ENCODE measurements at regions not wholly inside any gene's neighbourhood (a gene's known extent, or its start where the extent isn't known, plus 50 kb on each side); places are given as distances from the start of the nearest gene placed in this dataset.

GRCh38 chr5:106525438-106525837 lies 1145.3 kb downstream of the EFNA5 start:
- no peak overlapping the region for H3K27ac ChIP-seq (ENCODE audit: low read depth, low read length)
- H3K4me1 ChIP-seq (ENCODE audit: control insufficient read depth in 3 of 3, insufficient read depth in 3 of 3, low read length in 3 of 3), result no peaks in the 10 kb centered on the region
- H3K9ac ChIP-seq (ENCODE audit: low read depth in 1 of 3, low read length in 3 of 3), result no peak overlapping the region
- H3K27me3 ChIP-seq (ENCODE audit: control insufficient read depth in 3 of 3, insufficient read depth in 3 of 3, low read length in 3 of 3), result no peaks in the 10 kb centered on the region
- no peaks in the 10 kb centered on the region for H3K36me3 ChIP-seq (ENCODE audit: control insufficient read depth in 3 of 3, insufficient read depth in 3 of 3, low read length in 3 of 3)
- H3K9me3 ChIP-seq (ENCODE audit: control insufficient read depth in 3 of 3, low read length in 3 of 3), result no peaks in the 10 kb centered on the region
- H3K4me3 ChIP-seq (ENCODE audit: low read length in 3 of 3), result no peak overlapping the region

GRCh38 chr5:106523852-106524251 lies 1146.9 kb downstream of the EFNA5 start:
- Histone ChIP-seq H3K27me3 (ENCODE audit: control insufficient read depth in 3 of 3, insufficient read depth in 3 of 3, low read length in 3 of 3) (no peaks in the 10 kb centered on the region), H3K36me3 (ENCODE audit: control insufficient read depth in 3 of 3, insufficient read depth in 3 of 3, low read length in 3 of 3) (no peaks in the 10 kb centered on the region), H3K4me1 (ENCODE audit: control insufficient read depth in 3 of 3, insufficient read depth in 3 of 3, low read length in 3 of 3) (no peaks in the 10 kb centered on the region), H3K9ac (ENCODE audit: low read depth in 1 of 3, low read length in 3 of 3) (no peak overlapping the region), H3K9me3 (ENCODE audit: control insufficient read depth in 3 of 3, low read length in 3 of 3) (no peaks in the 10 kb centered on the region), H3K27ac (ENCODE audit: low read depth, low read length) (no peak overlapping the region), H3K4me3 (ENCODE audit: low read length in 3 of 3) (no peak overlapping the region)

- no peaks in the 10 kb centered on the region for H3K36me3 ChIP-seq (ENCODE audit: control insufficient read depth in 3 of 3, insufficient read depth in 3 of 3, low read length in 3 of 3)
- no peak overlapping the region for H3K9ac ChIP-seq (ENCODE audit: low read depth in 1 of 3, low read length in 3 of 3)
- no peaks in the 10 kb centered on the region for H3K4me1 ChIP-seq (ENCODE audit: control insufficient read depth in 3 of 3, insufficient read depth in 3 of 3, low read length in 3 of 3)
- no peak overlapping the region for H3K27ac ChIP-seq (ENCODE audit: low read depth, low read length)
- no peak overlapping the region for H3K4me3 ChIP-seq (ENCODE audit: low read length in 3 of 3)
- H3K9me3 ChIP-seq (ENCODE audit: control insufficient read depth in 3 of 3, low read length in 3 of 3), result no peaks in the 10 kb centered on the region
- no peaks in the 10 kb centered on the region for H3K27me3 ChIP-seq (ENCODE audit: control insufficient read depth in 3 of 3, insufficient read depth in 3 of 3, low read length in 3 of 3)
Measured at GRCh38 chr5:106522296-106522695, 1148.4 kb downstream of the EFNA5 start.

GRCh38 chr5:106521701-106522100 lies 1149.0 kb downstream of the EFNA5 start:
- Histone ChIP-seq H3K4me1 (ENCODE audit: control insufficient read depth in 3 of 3, insufficient read depth in 3 of 3, low read length in 3 of 3) (no peaks in the 10 kb centered on the region), H3K27me3 (ENCODE audit: control insufficient read depth in 3 of 3, insufficient read depth in 3 of 3, low read length in 3 of 3) (no peaks in the 10 kb centered on the region), H3K4me3 (ENCODE audit: low read length in 3 of 3) (no peak overlapping the region), H3K9me3 (ENCODE audit: control insufficient read depth in 3 of 3, low read length in 3 of 3) (no peaks in the 10 kb centered on the region), H3K27ac (ENCODE audit: low read depth, low read length) (no peak overlapping the region), H3K36me3 (ENCODE audit: control insufficient read depth in 3 of 3, insufficient read depth in 3 of 3, low read length in 3 of 3) (no peaks in the 10 kb centered on the region), H3K9ac (ENCODE audit: low read depth in 1 of 3, low read length in 3 of 3) (no peak overlapping the region)

DNA sequence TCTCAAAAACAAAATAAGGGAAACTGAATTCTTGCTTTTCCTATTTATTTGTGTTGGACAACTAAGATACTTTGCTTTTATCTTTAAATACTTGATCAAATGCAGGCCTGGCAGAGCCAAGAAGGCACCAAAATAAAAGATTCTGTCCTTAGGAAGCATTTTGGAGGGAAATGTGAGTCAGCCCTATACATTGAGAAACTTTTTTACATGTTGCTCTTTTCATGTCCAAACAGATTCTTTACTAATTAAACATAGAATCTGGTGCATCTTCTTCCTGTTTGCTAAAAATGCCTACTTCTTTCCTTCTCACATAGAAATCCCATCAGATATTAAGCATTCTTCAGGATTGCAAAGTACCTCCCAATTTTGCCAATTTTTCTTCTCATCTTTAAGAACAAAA lies 1160.4 kb downstream of the EFNA5 start:
- Histone ChIP-seq H3K4me3 (ENCODE audit: low read length in 3 of 3) (no peak overlapping the region), H3K4me1 (ENCODE audit: control insufficient read depth in 3 of 3, insufficient read depth in 3 of 3, low read length in 3 of 3) (no peaks in the 10 kb centered on the region), H3K27ac (ENCODE audit: low read depth, low read length) (no peak overlapping the region), H3K9ac (ENCODE audit: low read depth in 1 of 3, low read length in 3 of 3) (no peak overlapping the region), H3K36me3 (ENCODE audit: control insufficient read depth in 3 of 3, insufficient read depth in 3 of 3, low read length in 3 of 3) (no peaks in the 10 kb centered on the region), H3K27me3 (ENCODE audit: control insufficient read depth in 3 of 3, insufficient read depth in 3 of 3, low read length in 3 of 3) (no peaks in the 10 kb centered on the region), H3K9me3 (ENCODE audit: control insufficient read depth in 3 of 3, low read length in 3 of 3) (no peaks in the 10 kb centered on the region)

- no peak overlapping the region for H3K4me3 ChIP-seq (ENCODE audit: low read length in 3 of 3)
- no peaks in the 10 kb centered on the region for H3K9me3 ChIP-seq (ENCODE audit: control insufficient read depth in 3 of 3, low read length in 3 of 3)
Measured at GRCh38 chr5:106508894-106509293, 1161.8 kb downstream of the EFNA5 start.

DNA sequence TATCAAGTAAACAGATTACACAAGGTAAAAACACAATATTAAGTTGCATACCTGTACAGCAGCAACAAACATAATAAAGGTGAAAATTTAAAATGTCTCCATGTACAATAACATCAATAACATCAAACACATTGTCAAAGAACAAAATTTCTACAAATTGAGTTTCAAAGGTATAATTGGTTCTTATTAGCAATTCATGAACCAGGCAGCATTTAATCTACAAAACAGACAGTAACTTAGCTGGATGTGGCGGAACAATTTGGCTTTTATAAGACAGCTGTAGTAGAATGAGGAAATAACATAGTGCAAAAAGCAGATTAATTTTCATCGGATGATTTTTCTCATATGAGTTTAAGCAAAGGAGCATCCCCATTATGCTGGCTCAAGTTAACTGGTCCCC lies 1176.8 kb downstream of the EFNA5 start:
- Histone ChIP-seq H3K9ac (ENCODE audit: low read depth in 1 of 3, low read length in 3 of 3) (no peak overlapping the region), H3K27me3 (ENCODE audit: control insufficient read depth in 3 of 3, insufficient read depth in 3 of 3, low read length in 3 of 3) (no peaks in the 10 kb centered on the region), H3K9me3 (ENCODE audit: control insufficient read depth in 3 of 3, low read length in 3 of 3) (peaks cover 0 to 3% (median 0%) of the 10 kb centered on the region in 3 donors), H3K4me1 (ENCODE audit: control insufficient read depth in 3 of 3, insufficient read depth in 3 of 3, low read length in 3 of 3) (no peaks in the 10 kb centered on the region), H3K4me3 (ENCODE audit: low read length in 3 of 3) (no peak overlapping the region), H3K36me3 (ENCODE audit: control insufficient read depth in 3 of 3, insufficient read depth in 3 of 3, low read length in 3 of 3) (no peaks in the 10 kb centered on the region), H3K27ac (ENCODE audit: low read depth, low read length) (no peak overlapping the region)

More at GRCh38 chr5:106508894-106509293, 1161.8 kb downstream of the EFNA5 start:
- Histone ChIP-seq H3K4me1 (ENCODE audit: control insufficient read depth in 3 of 3, insufficient read depth in 3 of 3, low read length in 3 of 3) (no peaks in the 10 kb centered on the region), H3K9ac (ENCODE audit: low read depth in 1 of 3, low read length in 3 of 3) (no peak overlapping the region), H3K27me3 (ENCODE audit: control insufficient read depth in 3 of 3, insufficient read depth in 3 of 3, low read length in 3 of 3) (no peaks in the 10 kb centered on the region), H3K27ac (ENCODE audit: low read depth, low read length) (no peak overlapping the region), H3K36me3 (ENCODE audit: control insufficient read depth in 3 of 3, insufficient read depth in 3 of 3, low read length in 3 of 3) (no peaks in the 10 kb centered on the region)

GRCh38 chr5:106489004-106489403 lies 1181.7 kb downstream of the EFNA5 start:
- no peak overlapping the region for H3K27ac ChIP-seq (ENCODE audit: low read depth, low read length)
- no peak overlapping the region for H3K9ac ChIP-seq (ENCODE audit: low read depth in 1 of 3, low read length in 3 of 3)
- H3K4me1 ChIP-seq (ENCODE audit: control insufficient read depth in 3 of 3, insufficient read depth in 3 of 3, low read length in 3 of 3), result no peaks in the 10 kb centered on the region
- no peak overlapping the region for H3K4me3 ChIP-seq (ENCODE audit: low read length in 3 of 3)
- no peaks in the 10 kb centered on the region for H3K27me3 ChIP-seq (ENCODE audit: control insufficient read depth in 3 of 3, insufficient read depth in 3 of 3, low read length in 3 of 3)
- H3K9me3 ChIP-seq (ENCODE audit: control insufficient read depth in 3 of 3, low read length in 3 of 3), result no peaks in the 10 kb centered on the region
- no peaks in the 10 kb centered on the region for H3K36me3 ChIP-seq (ENCODE audit: control insufficient read depth in 3 of 3, insufficient read depth in 3 of 3, low read length in 3 of 3)

- no peaks in the 10 kb centered on the region for H3K4me1 ChIP-seq (ENCODE audit: control insufficient read depth in 3 of 3, insufficient read depth in 3 of 3, low read length in 3 of 3)
- no peaks in the 10 kb centered on the region for H3K9me3 ChIP-seq (ENCODE audit: control insufficient read depth in 3 of 3, low read length in 3 of 3)
Measured at GRCh38 chr5:106488407-106488806, 1182.3 kb downstream of the EFNA5 start.

DNA sequence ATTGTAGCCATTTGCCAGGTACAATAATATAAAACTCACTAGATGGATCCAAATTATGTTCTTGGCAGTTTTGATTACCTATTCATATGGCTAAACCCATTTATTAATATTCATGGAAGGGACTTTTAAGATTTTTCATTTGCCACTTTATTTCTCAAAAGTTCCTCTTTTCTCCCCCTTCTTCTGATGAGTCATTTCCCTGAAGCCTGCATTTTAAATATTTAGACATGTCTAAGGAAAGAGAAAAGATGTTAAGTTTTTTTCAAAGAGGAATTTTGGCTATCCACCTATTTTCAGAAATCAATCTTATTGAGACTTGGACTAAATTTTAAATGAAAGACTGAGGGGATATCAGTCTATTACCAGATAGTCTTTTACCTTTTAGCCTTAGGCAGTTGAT lies 1189.4 kb downstream of the EFNA5 start:
- Histone ChIP-seq H3K9me3 (ENCODE audit: control insufficient read depth in 3 of 3, low read length in 3 of 3) (no peaks in the 10 kb centered on the region), H3K27me3 (ENCODE audit: control insufficient read depth in 3 of 3, insufficient read depth in 3 of 3, low read length in 3 of 3) (no peaks in the 10 kb centered on the region), H3K4me3 (ENCODE audit: low read length in 3 of 3) (no peak overlapping the region), H3K4me1 (ENCODE audit: control insufficient read depth in 3 of 3, insufficient read depth in 3 of 3, low read length in 3 of 3) (no peaks in the 10 kb centered on the region), H3K36me3 (ENCODE audit: control insufficient read depth in 3 of 3, insufficient read depth in 3 of 3, low read length in 3 of 3) (no peaks in the 10 kb centered on the region), H3K27ac (ENCODE audit: low read depth, low read length) (no peak overlapping the region), H3K9ac (ENCODE audit: low read depth in 1 of 3, low read length in 3 of 3) (no peak overlapping the region)

More at GRCh38 chr5:106488407-106488806, 1182.3 kb downstream of the EFNA5 start:
- H3K27ac ChIP-seq (ENCODE audit: low read depth, low read length), result no peak overlapping the region
- H3K4me3 ChIP-seq (ENCODE audit: low read length in 3 of 3), result no peak overlapping the region
- H3K27me3 ChIP-seq (ENCODE audit: control insufficient read depth in 3 of 3, insufficient read depth in 3 of 3, low read length in 3 of 3), result no peaks in the 10 kb centered on the region
- H3K36me3 ChIP-seq (ENCODE audit: control insufficient read depth in 3 of 3, insufficient read depth in 3 of 3, low read length in 3 of 3), result no peaks in the 10 kb centered on the region
- no peak overlapping the region for H3K9ac ChIP-seq (ENCODE audit: low read depth in 1 of 3, low read length in 3 of 3)

- Histone ChIP-seq H3K9me3 (ENCODE audit: control insufficient read depth in 3 of 3, low read length in 3 of 3) (no peaks in the 10 kb centered on the region), H3K36me3 (ENCODE audit: control insufficient read depth in 3 of 3, insufficient read depth in 3 of 3, low read length in 3 of 3) (no peaks in the 10 kb centered on the region), H3K4me3 (ENCODE audit: low read length in 3 of 3) (no peak overlapping the region), H3K27me3 (ENCODE audit: control insufficient read depth in 3 of 3, insufficient read depth in 3 of 3, low read length in 3 of 3) (no peaks in the 10 kb centered on the region), H3K27ac (ENCODE audit: low read depth, low read length) (no peak overlapping the region), H3K4me1 (ENCODE audit: control insufficient read depth in 3 of 3, insufficient read depth in 3 of 3, low read length in 3 of 3) (no peaks in the 10 kb centered on the region), H3K9ac (ENCODE audit: low read depth in 1 of 3, low read length in 3 of 3) (no peak overlapping the region)
Measured at GRCh38 chr5:106476630-106477029, 1194.1 kb downstream of the EFNA5 start.
